ENCODE measurements at regions not wholly inside any gene's neighbourhood (a gene's known extent, or its start where the extent isn't known, plus 50 kb on each side); places are given as distances from the start of the nearest gene placed in this dataset.

GRCh38 chr4:115355329-115355728 is 241.9 kb upstream of the NDST4 start:
- no peak for DNase-seq (ENCODE audit: low spot score)
- no peak overlapping the region for H3K4me3 ChIP-seq
- H3K9me3 ChIP-seq: no peaks in the 10 kb centered on the region
- H3K27ac ChIP-seq: no peak overlapping the region
- TF ChIP-seq POLR2AphosphoS5 (IDR thresholded peaks at IDR 0.05): no peak
- no peak for TF ChIP-seq POLR2A (IDR thresholded peaks at IDR 0.05)
- TF ChIP-seq, protein P1, sequence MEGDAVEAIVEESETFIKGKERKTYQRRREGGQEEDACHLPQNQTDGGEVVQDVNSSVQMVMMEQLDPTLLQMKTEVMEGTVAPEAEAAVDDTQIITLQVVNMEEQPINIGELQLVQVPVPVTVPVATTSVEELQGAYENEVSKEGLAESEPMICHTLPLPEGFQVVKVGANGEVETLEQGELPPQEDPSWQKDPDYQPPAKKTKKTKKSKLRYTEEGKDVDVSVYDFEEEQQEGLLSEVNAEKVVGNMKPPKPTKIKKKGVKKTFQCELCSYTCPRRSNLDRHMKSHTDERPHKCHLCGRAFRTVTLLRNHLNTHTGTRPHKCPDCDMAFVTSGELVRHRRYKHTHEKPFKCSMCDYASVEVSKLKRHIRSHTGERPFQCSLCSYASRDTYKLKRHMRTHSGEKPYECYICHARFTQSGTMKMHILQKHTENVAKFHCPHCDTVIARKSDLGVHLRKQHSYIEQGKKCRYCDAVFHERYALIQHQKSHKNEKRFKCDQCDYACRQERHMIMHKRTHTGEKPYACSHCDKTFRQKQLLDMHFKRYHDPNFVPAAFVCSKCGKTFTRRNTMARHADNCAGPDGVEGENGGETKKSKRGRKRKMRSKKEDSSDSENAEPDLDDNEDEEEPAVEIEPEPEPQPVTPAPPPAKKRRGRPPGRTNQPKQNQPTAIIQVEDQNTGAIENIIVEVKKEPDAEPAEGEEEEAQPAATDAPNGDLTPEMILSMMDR (IDR thresholded peaks at IDR 0.05): no peak
- WGBS: 100% methylated on average over 1 of the region's 3 CpGs
- intact Hi-C loops (cut with DNase I): no loop called here
- no peaks in the 10 kb centered on the region for H3K4me1 ChIP-seq (replicated peaks)
- H3K27me3 ChIP-seq (replicated peaks; ENCODE audit: insufficient read depth): no peaks in the 10 kb centered on the region
- no peaks in the 10 kb centered on the region for H3K36me3 ChIP-seq

DNA sequence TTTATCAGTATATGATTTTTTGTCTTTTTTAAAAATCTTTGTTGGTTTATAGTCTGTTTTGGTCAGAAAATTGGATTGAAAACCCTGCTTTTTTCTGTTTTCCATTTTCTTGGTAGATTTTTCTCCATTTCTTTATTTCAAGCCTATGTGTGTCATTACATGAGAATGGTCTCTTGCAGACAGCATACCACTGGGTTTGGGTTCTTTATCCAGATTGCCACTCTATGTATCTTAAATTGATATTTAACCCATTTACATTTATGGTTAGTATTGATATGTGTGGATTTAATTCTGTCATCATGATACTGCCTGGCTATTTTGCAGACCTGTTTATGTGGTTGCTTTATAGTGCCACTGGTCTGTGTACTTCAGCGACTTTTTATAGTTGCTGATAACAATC is 239.9 kb upstream of the NDST4 start:
- intact Hi-C loops (cut with DNase I): no loop called here
- Histone ChIP-seq H3K36me3 (no peaks in the 10 kb centered on the region), H3K4me1 (replicated peaks) (no peaks in the 10 kb centered on the region), H3K27me3 (replicated peaks; ENCODE audit: insufficient read depth) (no peaks in the 10 kb centered on the region), H3K9me3 (no peaks in the 10 kb centered on the region), H3K27ac (no peak overlapping the region), H3K4me3 (no peak overlapping the region)
- 69% methylated on average over 1 of the region's 1 CpG for WGBS
- TF ChIP-seq, protein P1 (IDR thresholded peaks at IDR 0.05): no peak
- TF ChIP-seq POLR2AphosphoS5 (IDR thresholded peaks at IDR 0.05): no peak
- no peak for TF ChIP-seq POLR2A (IDR thresholded peaks at IDR 0.05)
- no peak for DNase-seq (ENCODE audit: low spot score)

- intact Hi-C loops (cut with DNase I): no loop called here
- Histone ChIP-seq H3K4me3 (no peak overlapping the region), H3K27ac (no peak overlapping the region), H3K36me3 (no peaks in the 10 kb centered on the region), H3K4me1 (replicated peaks) (no peaks in the 10 kb centered on the region), H3K27me3 (replicated peaks; ENCODE audit: insufficient read depth) (no peaks in the 10 kb centered on the region), H3K9me3 (no peaks in the 10 kb centered on the region)
- no peak for TF ChIP-seq POLR2AphosphoS5 (IDR thresholded peaks at IDR 0.05)
- TF ChIP-seq, protein P1 (IDR thresholded peaks at IDR 0.05): no peak
- TF ChIP-seq POLR2A (IDR thresholded peaks at IDR 0.05): no peak
- DNase-seq (ENCODE audit: low spot score): no peak
Observed at GRCh38 chr4:115343171-115343570, 229.8 kb upstream of the NDST4 start.

GRCh38 chr4:115334736-115335411 is 221.5 kb upstream of the NDST4 start:
- DNase-seq (ENCODE audit: low spot score): no peak
- no peaks in the 10 kb centered on the region for H3K27me3 ChIP-seq (replicated peaks; ENCODE audit: insufficient read depth)
- no peak overlapping the region for H3K27ac ChIP-seq
- no peaks in the 10 kb centered on the region for H3K4me1 ChIP-seq (replicated peaks)
- intact Hi-C loops (cut with DNase I): no loop called here
- H3K9me3 ChIP-seq: no peaks in the 10 kb centered on the region
- TF ChIP-seq POLR2A (IDR thresholded peaks at IDR 0.05) (no peak), POLR2AphosphoS5 (IDR thresholded peaks at IDR 0.05) (no peak)
- TF ChIP-seq, protein P1 (IDR thresholded peaks at IDR 0.05): no peak
- no peak overlapping the region for H3K4me3 ChIP-seq
- 84% methylated on average over 4 of the region's 4 CpGs for WGBS
- no peaks in the 10 kb centered on the region for H3K36me3 ChIP-seq

- whole genome bisulfite sequencing: 45% methylated on average over 1 of the region's 1 CpG
- no peaks in the 10 kb centered on the region for H3K36me3 ChIP-seq
- no peak for DNase-seq (ENCODE audit: low spot score)
Observed at GRCh38 chr4:115332078-115332477, 218.7 kb upstream of the NDST4 start.

More at GRCh38 chr4:115332078-115332477, 218.7 kb upstream of the NDST4 start:
- Histone ChIP-seq H3K27me3 (replicated peaks; ENCODE audit: insufficient read depth) (no peaks in the 10 kb centered on the region), H3K27ac (no peak overlapping the region), H3K9me3 (no peaks in the 10 kb centered on the region), H3K4me3 (no peak overlapping the region), H3K4me1 (replicated peaks) (no peaks in the 10 kb centered on the region)
- intact Hi-C loops (cut with DNase I): no loop called here
- no peak for TF ChIP-seq POLR2A (IDR thresholded peaks at IDR 0.05)
